H1 (cell line): ENCODE measurements at regions not wholly inside any gene's neighbourhood (a gene's known extent, or its start where the extent isn't known, plus 50 kb on each side); places are given as distances from the start of the nearest gene placed in this dataset.

Experiments
- CTCF ChIA-PET: fragments of 300-600 bp; sonication (Branson Sonifier 250); formaldehyde crosslinking; loops from one replicate; lab custom pipeline; 2021; ENCODE audit not compliant: partially characterized antibody; lab: Charles Lee
- POLR2A ChIA-PET: fragments of 300-600 bp; sonication (Branson Sonifier 250); formaldehyde crosslinking; loops from one replicate; lab custom pipeline; 2021; ENCODE audit warnings: inconsistent platforms; ENCODE audit not compliant: partially characterized antibody; lab: Charles Lee
- DNase-seq, 2 experiments: peaks; one replicate each; pipeline versions ENCODE4 v3.0.0 to v3.0.0-alpha.2; 2010 to 2022; ENCODE audit warnings: low spot score in 2 of 2, low read depth in 1 of 2, mixed read lengths in 1 of 2
- FAIRE-seq: peaks from 2 replicates; lab custom pipeline; 2011; peaks lifted over from hg19 to GRCh38; lab: Jason Lieb, UNC
- H2AFZ ChIP-seq: 2 replicates; pipeline ENCODE4 v1.8.1; 2012; ENCODE audit warnings: low read length, inconsistent platforms
- H2AK5ac ChIP-seq: 2 replicates; pipeline ENCODE4 v1.6.1; 2013; ENCODE audit warnings: low read depth, low read length
- H2BK120ac ChIP-seq: replicated peaks from 2 replicates; pipeline ENCODE3; 2013; ENCODE audit warnings: low read depth, low read length, inconsistent platforms
- H2BK12ac ChIP-seq: 2 replicates; pipeline ENCODE4 v1.6.1; 2013; ENCODE audit warnings: low read depth, low read length
- H2BK15ac ChIP-seq: 2 replicates; pipeline ENCODE4 v1.6.1; 2013; ENCODE audit warnings: low read length
- H2BK20ac ChIP-seq: 2 replicates; pipeline ENCODE4 v1.6.1; 2013; ENCODE audit warnings: low read length
- H2BK5ac ChIP-seq: 2 replicates; pipeline ENCODE4 v1.6.1; 2013; ENCODE audit warnings: low read depth, low read length
- H3K14ac ChIP-seq: 2 replicates; pipeline ENCODE4 v1.6.1; 2013; ENCODE audit warnings: inconsistent platforms; ENCODE audit not compliant: insufficient read length
- H3K18ac ChIP-seq: 2 replicates; pipeline ENCODE4 v1.6.1; 2013; ENCODE audit warnings: low read length; ENCODE audit errors: extremely low read depth
- H3K23ac ChIP-seq: 2 replicates; pipeline ENCODE4 v1.6.1; 2013; ENCODE audit warnings: inconsistent platforms; ENCODE audit not compliant: insufficient read length
- H3K23me2 ChIP-seq: 2 replicates; pipeline ENCODE4 v1.6.1; 2013; ENCODE audit warnings: low read depth, low read length
- H3K27ac ChIP-seq: 2 replicates; pipeline ENCODE4 v1.6.1; 2011; ENCODE audit warnings: low read depth, low read length, inconsistent platforms
- H3K27me3 ChIP-seq, 4 experiments: replicated peaks in 1 of 4; 1 replicate in 1 of 4; 2 replicates in 3 of 4; pipeline versions ENCODE4 v1.6.1 to v1.8.1; 2011 to 2013; ENCODE audit warnings: low read length in 3 of 4, mild to moderate bottlenecking in 3 of 4, inconsistent platforms in 2 of 4, mixed read lengths in 2 of 4, moderate library complexity in 1 of 4; ENCODE audit not compliant: control insufficient read depth in 3 of 4, insufficient read depth in 3 of 4; ENCODE audit errors: extremely low read depth in 1 of 4
- H3K36me3 ChIP-seq, 4 experiments: 2 replicates each; pipeline versions ENCODE4 v1.6.1 to v1.8.1; 2011 to 2013; ENCODE audit warnings: mild to moderate bottlenecking in 4 of 4, low read length in 3 of 4, moderate library complexity in 2 of 4, control low read depth in 1 of 4, inconsistent platforms in 1 of 4; ENCODE audit not compliant: insufficient read depth in 4 of 4, control insufficient read depth in 2 of 4
- H3K4ac ChIP-seq: replicated peaks from 2 replicates; pipeline ENCODE3; 2013; ENCODE audit warnings: low read length, low read depth, mixed read lengths, inconsistent platforms; ENCODE audit not compliant: insufficient read length
- H3K4me1 ChIP-seq, 4 experiments: replicated peaks in 1 of 4; 1 replicate in 1 of 4; 2 replicates in 3 of 4; pipeline versions ENCODE4 v1.6.1 to v1.8.1; 2011 to 2013; ENCODE audit warnings: low read length in 3 of 4, inconsistent platforms in 2 of 4, mixed read lengths in 1 of 4; ENCODE audit not compliant: insufficient read depth in 4 of 4, control insufficient read depth in 3 of 4
- H3K4me2 ChIP-seq, 2 experiments: 2 replicates each; pipeline versions ENCODE4 v1.6.1 to v1.8.1; 2011 to 2013; ENCODE audit warnings: low read depth in 2 of 2, low read length in 2 of 2, control low read depth in 1 of 2, inconsistent platforms in 1 of 2, mild to moderate bottlenecking in 1 of 2; ENCODE audit not compliant: insufficient read depth in 1 of 2
- H3K4me3 ChIP-seq, 4 experiments: fragments of 200-600, 300-600 bp in 1 of 4; sonication (generic), shearing (Covaris generic), sonication (Bioruptor Twin) in 1 of 4; 2 replicates each; pipeline versions ENCODE4 v1.5.1 to v1.8.1; 2011 to 2016; ENCODE audit warnings: low read length in 4 of 4, low read depth in 3 of 4, control low read depth in 2 of 4, inconsistent platforms in 2 of 4, mild to moderate bottlenecking in 2 of 4, mixed read lengths in 1 of 4, moderate library complexity in 1 of 4; ENCODE audit not compliant: insufficient read depth in 2 of 4; ENCODE audit errors: extremely low read depth in 1 of 4
- H3K56ac ChIP-seq: replicated peaks from 2 replicates; pipeline ENCODE3; 2013; ENCODE audit warnings: low read depth, mild to moderate bottlenecking, mixed read lengths, low read length, inconsistent platforms; ENCODE audit not compliant: insufficient read length
- H3K79me1 ChIP-seq: 2 replicates; pipeline ENCODE4 v1.6.1; 2013; ENCODE audit warnings: low read depth, low read length, control low read depth
- H3K79me2 ChIP-seq, 2 experiments: 2 replicates each; pipeline versions ENCODE4 v1.6.1 to v1.8.1; 2012 to 2013; ENCODE audit warnings: low read length in 2 of 2, mild to moderate bottlenecking in 2 of 2, inconsistent platforms in 1 of 2; ENCODE audit not compliant: insufficient read depth in 2 of 2, control insufficient read depth in 1 of 2
- H3K9ac ChIP-seq, 4 experiments: replicated peaks in 1 of 4; 1 replicate in 1 of 4; 2 replicates in 3 of 4; pipeline versions ENCODE4 v1.6.1 to v1.8.1; 2011 to 2013; ENCODE audit warnings: low read depth in 3 of 4, low read length in 3 of 4, control low read depth in 2 of 4, mild to moderate bottlenecking in 2 of 4, moderate library complexity in 2 of 4, inconsistent platforms in 1 of 4; ENCODE audit errors: extremely low read depth in 1 of 4
- H3K9me3 ChIP-seq, 2 experiments: 2 replicates each; pipeline versions ENCODE4 v1.6.1 to v1.8.1; 2012 to 2013; ENCODE audit warnings: mild to moderate bottlenecking in 2 of 2, moderate library complexity in 2 of 2, control low read depth in 1 of 2, inconsistent platforms in 1 of 2, low read depth in 1 of 2, low read length in 1 of 2, mixed read lengths in 1 of 2; ENCODE audit not compliant: insufficient read depth in 2 of 2
- H4K20me1 ChIP-seq, 2 experiments: replicated peaks in 1 of 2; 2 replicates each; pipeline versions ENCODE3 to v1.8.1; 2011 to 2013; ENCODE audit warnings: inconsistent platforms in 2 of 2, low read length in 2 of 2, mild to moderate bottlenecking in 1 of 2; ENCODE audit not compliant: insufficient read depth in 2 of 2, control insufficient read depth in 1 of 2
- H4K5ac ChIP-seq: 2 replicates; pipeline ENCODE4 v1.6.1; 2013; ENCODE audit warnings: low read length, low read depth, mixed read lengths, inconsistent platforms; ENCODE audit not compliant: insufficient read length
- H4K8ac ChIP-seq: 2 replicates; pipeline ENCODE4 v1.8.0; 2013; ENCODE audit warnings: mild to moderate bottlenecking, moderate library complexity, low read length, inconsistent platforms; ENCODE audit not compliant: insufficient read depth; ENCODE audit errors: extremely low read depth
- H4K91ac ChIP-seq: replicated peaks from 2 replicates; pipeline ENCODE3; 2013; ENCODE audit warnings: low read length, mixed read lengths, inconsistent platforms; ENCODE audit not compliant: insufficient read length
- CBX8 ChIP-seq: fragments of 300-800, 300-1000 bp; sonication (generic); IDR thresholded peaks from 2 replicates; pipeline ENCODE4 v1.7.1; 2016; ENCODE audit warnings: low read depth, low read length, borderline replicate concordance
- KDM5A ChIP-seq: fragments of 200-600 bp; IDR thresholded peaks from 2 replicates; pipeline ENCODE4 v1.7.1; 2012; ENCODE audit warnings: mild to moderate bottlenecking, low read length, inconsistent platforms, mixed read lengths
- POLR2AphosphoS5 ChIP-seq: IDR thresholded peaks from 2 replicates; pipeline ENCODE4 v1.6.1; 2011; ENCODE audit warnings: low read depth, low read length
- RFX5 ChIP-seq: IDR thresholded peaks from 2 replicates; pipeline ENCODE4 v1.6.1; 2011; ENCODE audit warnings: low read depth, low read length, improper control_type of control experiment, borderline replicate concordance
- RXRA ChIP-seq: IDR thresholded peaks from 2 replicates; pipeline ENCODE4 v1.6.1; 2011; ENCODE audit warnings: low read depth, mild to moderate bottlenecking, low read length, moderate library complexity; ENCODE audit not compliant: insufficient read depth
- SAP30 ChIP-seq: fragments of 300-600 bp; sonication (generic); IDR thresholded peaks from 2 replicates; pipeline ENCODE4 v1.7.1; 2012; ENCODE audit warnings: low read length, moderate library complexity, mild to moderate bottlenecking, inconsistent platforms; ENCODE audit not compliant: insufficient read depth, insufficient replicate concordance
- WGBS, 2 experiments: shearing (Covaris generic) in 1 of 2; methylation state at CpG; one replicate each; pipeline versions ENCODE4 v1.1.6 to v1.1.7; 2013 to 2015; ENCODE audit warnings: low lambda C conversion rate in 2 of 2, mixed read lengths in 2 of 2, inconsistent platforms in 1 of 2, low coverage in 1 of 2, missing lambda C conversion rate in 1 of 2; ENCODE audit not compliant: insufficient replicate concordance in 2 of 2, insufficient coverage in 1 of 2, insufficient read length in 1 of 2; ENCODE audit errors: extremely low coverage in 1 of 2, missing lambda C conversion rate in 1 of 2; 5-methylcytosine and 5-hydroxymethylcytosine counted together

DNA sequence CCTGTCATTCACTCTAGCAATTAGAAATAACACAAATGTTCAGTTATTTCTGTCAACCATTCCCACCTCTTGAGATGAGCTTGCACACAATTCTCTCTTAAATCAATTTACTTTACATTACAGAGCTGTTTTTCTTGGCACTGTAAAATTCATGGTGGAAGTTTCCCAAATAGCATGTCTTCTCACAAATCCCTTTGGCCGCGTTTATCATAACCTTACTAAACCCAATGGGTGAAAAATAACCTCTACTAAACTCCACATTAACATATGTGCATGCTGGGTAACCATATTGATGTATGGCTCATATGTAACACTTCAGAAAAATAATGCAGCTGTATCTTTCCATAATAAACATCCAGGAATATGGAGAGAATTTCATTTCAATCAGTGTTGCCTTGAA, 75.5 kb upstream of the SULT1C3 start:
- H2BK20ac ChIP-seq: no peak overlapping the region
- CTCF ChIA-PET: interaction anchor here (0.5 to 1.3 kb wide), 2 partner anchors 227 to 230 kb away, joined by 3 read pairs; no protein-coding TSS in a partner anchor
- H3K36me3 ChIP-seq: no peaks in the 10 kb centered on the region
- no peak overlapping the region for H3K14ac ChIP-seq
- no peaks in the 10 kb centered on the region for H3K27me3 ChIP-seq
- POLR2A ChIA-PET: no interaction called here
- no peak overlapping the region; a peak in 1 of 4 replicates for H3K4me2 ChIP-seq
- no peak overlapping the region for H4K91ac ChIP-seq
- no peak overlapping the region for H2BK15ac ChIP-seq
- H4K5ac ChIP-seq: no peak overlapping the region
- H2BK12ac ChIP-seq: no peak overlapping the region
- H3K4ac ChIP-seq: no peak overlapping the region
- H4K8ac ChIP-seq: no peak overlapping the region
- WGBS, 2 experiments: 96% methylated on average over 2 of the region's 2 CpGs; no CpG with 5 or more reads in 1 of the 2 experiments
- H4K20me1 ChIP-seq: no peaks in the 10 kb centered on the region
- FAIRE-seq (no peak), DNase-seq (no peak)
- no peaks in the 10 kb centered on the region for H3K9me3 ChIP-seq
- no peak overlapping the region for H3K56ac ChIP-seq
- no peak overlapping the region for H2BK5ac ChIP-seq
- H3K18ac ChIP-seq: no peak overlapping the region
- no peaks in the 10 kb centered on the region for H3K23me2 ChIP-seq
- H2BK120ac ChIP-seq: no peak overlapping the region
- no peak overlapping the region for H2AK5ac ChIP-seq
- no peak overlapping the region for H3K27ac ChIP-seq
- no peaks in the 10 kb centered on the region for H3K79me2 ChIP-seq
- H3K9ac ChIP-seq: no peak overlapping the region
- H3K23ac ChIP-seq: no peak overlapping the region
- H3K79me1 ChIP-seq: no peaks in the 10 kb centered on the region
- peaks cover 3 to 12% (median 7%) of the 10 kb centered on the region in 4 experiments; a peak in 5 of 7 replicates for H3K4me1 ChIP-seq
- no peak overlapping the region for H2AFZ ChIP-seq
- H3K4me3 ChIP-seq: no peak overlapping the region
- TF ChIP-seq RXRA (no peak), RFX5 (no peak), KDM5A (no peak), CBX8 (no peak), SAP30 (no peak), POLR2AphosphoS5 (no peak)
